Sciatic nerve (tissue), 2 donors: ENCODE measurements at regions not wholly inside any gene's neighbourhood (a gene's known extent, or its start where the extent isn't known, plus 50 kb on each side); places are given as distances from the start of the nearest gene placed in this dataset.
"Not testable (repeated sequence)": the region's sequence is repeated elsewhere in the genome, so short reads cannot be mapped to it uniquely, and the experiment has no call there.

Source experiments
- ATAC-seq: fragments of 200-7000 bp; cut with Tn5 transposase; one replicate; pipeline ENCODE4 v1.9.1; 2020; ENCODE audit warnings: mild to moderate bottlenecking, moderate library complexity
- DNase-seq: peaks from one replicate; pipeline ENCODE4 v3.0.0-alpha.2; 2020; ENCODE audit warnings: low spot score
- intact Hi-C: fragments of 100-400 bp; cut with DNase I; formaldehyde crosslinking; loops from one replicate; pipeline ENCODE4 v1.14.2; 2022
- donor health status: DM: no; HTN: no; CAD: no.
- donor health status: DM: no; HTN: no; CAD: no.

DNA sequence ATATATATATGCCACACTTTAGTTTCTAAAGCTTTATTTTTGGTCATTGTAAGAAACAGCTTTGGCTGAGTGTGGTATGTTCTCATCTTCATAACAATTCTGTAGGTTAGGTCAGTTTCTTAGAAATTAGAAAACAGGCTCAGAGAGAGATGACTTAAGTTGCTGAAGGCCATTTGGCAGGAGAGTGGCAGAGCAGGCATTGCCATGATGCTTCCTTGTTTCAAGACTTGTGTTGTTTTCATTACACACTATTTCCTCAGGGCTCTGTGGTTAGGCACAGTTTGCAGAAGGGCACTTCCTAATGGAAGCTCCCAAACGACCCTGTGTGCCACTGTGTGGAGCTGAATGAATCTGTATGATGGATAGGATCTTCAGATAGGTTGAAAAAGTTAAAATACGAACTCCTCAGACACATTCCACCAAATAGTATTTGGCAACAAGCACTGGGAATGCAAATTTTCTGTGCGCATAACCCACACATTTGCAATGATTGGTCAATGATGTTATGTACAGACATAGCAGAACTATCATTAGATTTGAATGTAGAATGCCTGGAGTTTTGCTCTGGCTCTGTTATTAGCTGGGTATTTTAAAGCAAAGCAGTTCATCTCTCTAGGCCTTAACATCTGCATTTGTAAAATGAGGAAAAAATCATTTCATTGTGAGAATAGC lies 274.3 kb upstream of the HS3ST1 start:
- intact Hi-C loops = no loop called here
- DNase-seq (no peak), ATAC-seq (no peak)

DNA sequence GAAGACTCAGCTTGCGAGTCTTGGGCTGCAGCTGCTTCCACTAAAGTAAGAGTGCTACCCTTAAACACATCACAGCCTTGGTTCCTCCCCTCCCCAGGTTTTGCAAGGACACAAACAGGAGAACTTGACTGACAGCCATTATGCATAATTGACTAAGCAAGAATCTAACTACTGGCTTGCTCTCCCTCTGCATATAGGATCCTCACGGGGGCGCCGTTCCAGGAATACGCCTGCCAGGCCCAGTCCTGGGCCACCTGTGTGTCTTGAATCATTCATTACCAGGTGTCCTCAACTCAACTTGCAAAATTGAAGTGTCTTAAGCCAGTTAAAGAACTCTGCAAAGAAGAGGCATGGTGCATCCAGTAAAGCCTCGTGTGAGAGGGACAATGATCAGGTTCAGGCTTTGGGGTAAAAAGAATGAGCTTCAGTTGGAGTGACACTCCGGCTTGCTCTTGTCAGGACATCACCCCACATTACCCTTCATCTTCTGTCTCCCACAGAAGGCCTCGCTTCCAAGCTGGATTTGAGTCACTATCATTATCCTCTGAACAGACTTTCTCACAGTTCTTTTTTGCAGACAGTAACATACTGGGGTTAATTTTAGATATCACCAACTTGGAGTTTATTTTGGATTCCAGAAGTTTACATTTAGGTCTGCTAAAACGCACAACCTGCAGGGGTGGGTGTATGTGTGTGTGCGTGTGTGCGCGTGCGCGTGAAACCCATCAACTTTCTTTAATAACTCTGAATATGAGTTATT lies 273.5 kb upstream of the HS3ST1 start:
- intact Hi-C loops = no loop called here

DNA sequence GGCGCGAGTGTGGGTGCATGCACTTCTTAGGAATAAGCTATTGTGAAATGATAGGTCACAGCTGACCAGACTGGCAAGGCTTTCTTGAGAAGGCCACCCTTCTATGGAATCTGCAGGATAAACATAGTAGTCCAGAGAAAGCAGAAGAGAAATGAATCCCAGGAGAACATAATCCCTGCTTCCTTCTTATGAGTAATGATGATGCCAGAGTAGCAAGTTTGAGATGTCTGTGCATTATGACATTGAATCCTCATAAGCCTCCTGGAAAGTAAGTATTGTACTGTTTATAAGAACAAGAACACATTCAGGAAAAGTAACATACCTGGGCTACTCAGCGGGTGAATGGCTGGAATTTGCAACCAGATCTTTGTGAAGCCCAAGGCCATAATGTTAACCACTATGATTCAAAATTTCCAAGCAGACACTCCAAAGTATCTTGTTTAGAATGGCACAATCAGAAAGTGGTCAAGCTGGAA lies 272.1 kb upstream of the HS3ST1 start:
- DNase-seq (no peak), ATAC-seq (no peak)
- intact Hi-C loops = no loop called here

More for the DNA sequence above, 273.5 kb upstream of the HS3ST1 start:
- no peak for DNase-seq
- no peak for ATAC-seq

GRCh38 chr4:11698846-11699590 lies 270.3 kb upstream of the HS3ST1 start:
- DNase-seq (no peak), ATAC-seq (no peak)
- intact Hi-C loops = no loop called here

- ATAC-seq (no peak), DNase-seq (no peak)
- intact Hi-C loops = no loop called here
Measured at GRCh38 chr4:11698033-11698432, 269.3 kb upstream of the HS3ST1 start.

DNA sequence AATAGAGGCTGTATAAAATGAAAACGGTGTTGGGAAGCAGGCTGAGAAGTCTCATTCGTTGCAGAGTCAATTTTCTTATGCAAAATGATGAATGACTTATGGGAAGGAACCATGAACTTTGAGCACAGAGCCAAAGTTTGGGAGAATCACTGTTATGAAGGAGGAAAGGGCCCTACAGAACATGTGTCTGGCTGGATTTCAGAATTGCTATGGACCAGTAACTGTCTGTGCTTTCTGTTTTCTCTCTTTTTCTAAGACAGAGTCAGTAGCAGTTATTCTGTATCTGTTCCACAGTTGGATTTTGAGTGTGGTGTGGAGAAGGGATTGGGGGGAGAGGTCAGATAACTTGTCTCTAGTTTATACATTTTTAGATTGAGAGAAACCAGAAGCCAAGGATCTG lies 265.0 kb upstream of the HS3ST1 start:
- intact Hi-C loops = no loop called here
- ATAC-seq = no peak
- DNase-seq = no peak

DNA sequence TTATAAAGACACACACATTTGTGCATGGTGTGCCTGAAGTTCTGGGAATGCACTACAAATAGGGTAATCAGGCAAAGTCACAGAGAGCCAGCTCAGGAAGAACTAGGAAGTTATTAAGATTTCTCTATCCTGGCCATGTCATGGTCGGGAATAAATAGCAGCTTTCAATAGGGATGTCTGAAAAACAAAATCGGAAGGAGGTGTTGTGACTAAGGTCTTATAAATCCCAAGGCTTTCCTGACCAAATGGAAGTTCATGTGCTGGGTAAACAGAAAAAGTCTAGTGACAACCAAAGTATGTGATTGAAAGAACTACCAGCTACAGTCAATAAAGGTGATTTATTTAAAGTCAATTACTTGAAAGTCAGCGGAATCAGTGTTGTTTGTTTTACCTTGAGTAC lies 262.5 kb upstream of the HS3ST1 start:
- DNase-seq = no peak
- ATAC-seq = no peak
- intact Hi-C loops = no loop called here

DNA sequence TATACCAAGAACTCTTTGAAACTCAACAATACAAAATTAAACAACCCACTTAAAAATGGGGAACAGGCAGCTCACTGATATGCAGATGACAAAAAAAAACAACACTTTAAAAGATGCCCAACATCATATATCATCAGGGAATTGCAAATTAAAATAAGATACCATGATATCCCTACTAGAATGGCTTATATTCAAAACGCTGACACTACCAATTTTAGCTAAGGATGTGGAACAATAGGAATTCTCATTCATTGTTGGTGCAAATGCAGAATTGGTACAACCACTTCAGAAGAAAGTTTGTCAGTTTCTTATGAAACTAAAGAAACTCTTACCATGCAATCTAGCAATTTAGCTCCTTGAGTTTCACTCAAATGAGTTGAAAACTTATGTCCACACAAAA lies 259.0 kb upstream of the HS3ST1 start:
- DNase-seq = no peak
- ATAC-seq = no peak
- intact Hi-C loops = no loop called here

- intact Hi-C loops = no loop called here
- no peak for DNase-seq
- no peak for ATAC-seq
Measured at GRCh38 chr4:11685481-11685880, 256.8 kb upstream of the HS3ST1 start.

GRCh38 chr4:11675051-11675800 lies 246.5 kb upstream of the HS3ST1 start:
- intact Hi-C loops = no loop called here
- no peak for ATAC-seq
- DNase-seq = no peak

DNA sequence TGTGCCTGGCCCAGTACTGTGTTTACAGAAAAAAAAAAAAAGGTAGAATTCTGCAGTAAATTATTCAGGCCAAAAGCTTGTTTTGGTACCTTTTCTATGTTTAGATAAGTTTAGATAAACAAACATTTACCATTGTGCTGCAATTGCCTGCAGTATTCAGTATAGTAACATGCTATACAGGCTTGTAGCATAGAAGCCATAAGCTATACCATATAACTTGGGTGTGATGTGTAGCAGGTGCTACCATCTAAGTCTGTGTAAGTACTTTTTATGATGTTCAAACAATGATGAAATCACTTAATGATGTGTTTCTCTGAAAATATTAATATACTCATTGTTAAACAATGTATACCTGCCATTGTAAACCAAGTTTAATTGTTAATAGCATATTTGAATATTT lies 241.6 kb upstream of the HS3ST1 start:
- intact Hi-C loops = no loop called here
- ATAC-seq (no peak), DNase-seq (no peak)

DNA sequence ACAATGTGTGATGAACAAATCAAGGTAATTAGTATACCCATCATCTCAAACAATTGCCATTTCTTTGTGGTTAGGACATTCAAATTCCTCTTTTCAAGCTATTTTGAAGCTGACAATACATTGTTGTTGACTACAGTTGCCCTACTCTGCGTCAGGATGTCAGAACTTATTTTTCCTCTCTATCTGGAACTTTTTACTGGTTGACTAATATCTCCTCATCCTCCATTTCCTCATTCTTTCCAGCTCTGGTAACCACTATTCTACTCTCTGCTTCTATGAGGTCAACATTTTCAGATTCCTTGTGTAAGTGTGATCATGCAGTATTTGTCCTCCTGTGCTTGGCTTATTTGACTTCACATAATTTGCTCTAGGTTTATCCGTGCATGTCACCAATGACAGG lies 240.5 kb upstream of the HS3ST1 start:
- intact Hi-C loops = no loop called here
- DNase-seq (no peak), ATAC-seq (no peak)

- intact Hi-C loops = no loop called here
- no peak for DNase-seq
- ATAC-seq = no peak
Measured at GRCh38 chr4:11663114-11663513, 234.4 kb upstream of the HS3ST1 start.

- intact Hi-C loops = no loop called here
- no peak for ATAC-seq
- DNase-seq = no peak
Measured at GRCh38 chr4:11650801-11651596, 222.3 kb upstream of the HS3ST1 start.

GRCh38 chr4:11647433-11647832 lies 218.7 kb upstream of the HS3ST1 start:
- intact Hi-C loops = no loop called here
- no peak for DNase-seq
- ATAC-seq = no peak

DNA sequence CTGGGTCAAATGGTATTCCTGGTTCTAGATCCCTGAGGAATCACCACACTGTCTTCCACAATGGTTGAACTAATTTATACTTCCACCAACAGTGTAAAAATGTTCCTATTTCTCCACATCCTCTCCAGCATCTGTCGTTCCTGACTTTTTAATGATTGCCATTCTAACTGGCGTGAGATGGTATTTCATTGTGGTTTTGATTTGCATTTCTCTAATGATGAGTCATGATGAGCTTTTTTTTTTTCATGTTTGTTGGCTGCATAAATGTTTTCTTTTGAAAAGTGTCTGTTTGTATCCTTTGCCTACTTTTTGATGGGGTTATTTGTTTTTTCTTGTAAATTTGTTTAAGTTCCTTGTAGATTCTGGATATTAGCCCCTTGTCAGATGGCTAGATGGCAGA lies 214.4 kb upstream of the HS3ST1 start:
- intact Hi-C loops, ATAC-seq, DNase-seq: not testable (repeated sequence)

GRCh38 chr4:11640584-11640983 lies 211.9 kb upstream of the HS3ST1 start:
- DNase-seq (no peak), ATAC-seq (no peak)
- intact Hi-C loops = no loop called here

DNA sequence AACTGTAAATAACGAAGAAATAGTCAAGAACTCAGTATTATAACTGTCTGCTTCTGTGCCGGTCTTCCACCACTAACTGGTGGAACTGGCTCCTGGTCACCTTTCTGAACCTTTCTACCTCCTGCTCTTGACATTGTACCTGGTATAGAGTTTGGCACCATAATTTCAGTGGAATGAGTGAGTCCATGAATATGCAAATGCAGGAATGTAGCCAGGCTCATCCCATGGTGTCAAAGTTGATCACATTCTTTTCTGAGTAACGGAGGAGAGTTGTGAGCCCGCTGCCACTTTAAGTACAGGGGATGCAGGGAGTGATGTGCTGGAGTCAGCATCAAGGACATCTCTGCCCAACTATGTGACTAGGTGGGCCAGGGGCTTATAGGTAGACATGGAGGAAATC lies 207.9 kb upstream of the HS3ST1 start:
- DNase-seq (no peak), ATAC-seq (no peak)
- intact Hi-C loops = no loop called here

DNA sequence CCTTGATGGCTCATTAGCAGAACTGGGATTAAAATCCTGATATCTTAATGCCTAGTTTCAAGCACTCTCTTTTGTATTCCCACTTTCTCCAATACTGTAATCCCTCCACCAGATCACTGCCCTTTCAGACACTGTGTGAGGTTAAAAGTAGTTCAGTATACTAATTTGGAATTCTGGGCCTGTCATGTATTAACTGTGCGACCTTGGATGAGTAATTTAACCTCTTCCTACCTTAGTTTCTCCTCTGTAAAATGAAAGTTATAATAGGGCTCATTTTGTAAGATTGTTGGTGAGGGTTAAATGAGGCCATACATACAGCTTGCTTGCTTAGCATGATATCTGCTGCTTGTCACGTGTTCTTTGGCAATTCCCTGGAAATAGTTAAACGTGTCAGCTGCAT lies 207.3 kb upstream of the HS3ST1 start:
- DNase-seq (no peak), ATAC-seq (no peak)
- intact Hi-C loops = no loop called here
